ENCODE measurements at regions not wholly inside any gene's neighbourhood (a gene's known extent, or its start where the extent isn't known, plus 50 kb on each side); places are given as distances from the start of the nearest gene placed in this dataset.
"Not testable (repeated sequence)": the region's sequence is repeated elsewhere in the genome, so short reads cannot be mapped to it uniquely, and the experiment has no call there.

GRCh38 chr14:95620659-95621059 is 65.6 kb upstream of the TCL1B start:
- WGBS (ENCODE audit: insufficient coverage, insufficient read length) = no CpG with 5 or more reads among the region's 16 CpGs
- Histone ChIP-seq H3K36me3 (ENCODE audit: control insufficient read depth, insufficient read depth, low read length) (no peaks in the 10 kb centered on the region), H3K9me3 (ENCODE audit: control insufficient read depth, insufficient read depth, low read length) (no peaks in the 10 kb centered on the region), H3K4me3 (ENCODE audit: low read length) (no peak overlapping the region), H3K27ac (ENCODE audit: low read length) (no peak overlapping the region), H3K27me3 (ENCODE audit: control insufficient read depth, insufficient read depth, low read length) (no peaks in the 10 kb centered on the region), H3K4me1 (ENCODE audit: control insufficient read depth, insufficient read depth, low read length) (peaks cover 9% of the 10 kb centered on the region; the same call in 1 of the 2 replicates)
- DNase-seq (ENCODE audit: low read depth, low spot score) = no peak

- no peak for DNase-seq (ENCODE audit: low read depth, low spot score)
- Histone ChIP-seq H3K27me3 (ENCODE audit: control insufficient read depth, insufficient read depth, low read length) (no peaks in the 10 kb centered on the region), H3K9me3 (ENCODE audit: control insufficient read depth, insufficient read depth, low read length) (no peaks in the 10 kb centered on the region), H3K4me3 (ENCODE audit: low read length) (no peak overlapping the region), H3K27ac (ENCODE audit: low read length) (no peak overlapping the region), H3K36me3 (ENCODE audit: control insufficient read depth, insufficient read depth, low read length) (no peaks in the 10 kb centered on the region), H3K4me1 (ENCODE audit: control insufficient read depth, insufficient read depth, low read length) (peaks cover 6% of the 10 kb centered on the region; the same call in 1 of the 2 replicates)
- WGBS (ENCODE audit: insufficient coverage, insufficient read length) = no CpG with 5 or more reads among the region's 5 CpGs
These were observed 63.0 kb upstream of the TCL1B start for GRCh38 chr14:95623195-95623594.

GRCh38 chr14:95625710-95626109 is 60.5 kb upstream of the TCL1B start:
- H3K36me3 ChIP-seq (ENCODE audit: control insufficient read depth, insufficient read depth, low read length); H3K4me1 ChIP-seq (ENCODE audit: control insufficient read depth, insufficient read depth, low read length); H3K27ac ChIP-seq (ENCODE audit: low read length); H3K9me3 ChIP-seq (ENCODE audit: control insufficient read depth, insufficient read depth, low read length); DNase-seq (ENCODE audit: low read depth, low spot score); H3K27me3 ChIP-seq (ENCODE audit: control insufficient read depth, insufficient read depth, low read length); H3K4me3 ChIP-seq (ENCODE audit: low read length): not testable (repeated sequence)
- WGBS (ENCODE audit: insufficient coverage, insufficient read length) = no CpG with 5 or more reads among the region's 2 CpGs

GRCh38 chr14:95635051-95635450 is 51.2 kb upstream of the TCL1B start:
- Histone ChIP-seq H3K36me3 (ENCODE audit: control insufficient read depth, insufficient read depth, low read length) (no peaks in the 10 kb centered on the region), H3K27me3 (ENCODE audit: control insufficient read depth, insufficient read depth, low read length) (no peaks in the 10 kb centered on the region), H3K9me3 (ENCODE audit: control insufficient read depth, insufficient read depth, low read length) (no peaks in the 10 kb centered on the region), H3K4me3 (ENCODE audit: low read length) (no peak overlapping the region), H3K4me1 (ENCODE audit: control insufficient read depth, insufficient read depth, low read length) (no peaks in the 10 kb centered on the region), H3K27ac (ENCODE audit: low read length) (no peak overlapping the region)
- DNase-seq (ENCODE audit: low read depth, low spot score) = no peak

Data from iPS DF 6.9 (cell line).